A673 (cell line): ENCODE measurements at regions not wholly inside any gene's neighbourhood (a gene's known extent, or its start where the extent isn't known, plus 50 kb on each side); places are given as distances from the start of the nearest gene placed in this dataset.

Experiments used
- EZH2 ChIP-seq: fragments of 200-600 bp; sonication (generic); IDR thresholded peaks from 2 replicates; pipeline ENCODE4 v1.6.1; 2017; ENCODE audit warnings: borderline replicate concordance, low read depth, mild to moderate bottlenecking, mixed read lengths, antibody characterized with exemption, low read length; ENCODE audit not compliant: poor library complexity, severe bottlenecking
- TF ChIP-seq, protein P1 (sequence below): fragments of 300-800, 200-600 bp; sonication (generic); conservative IDR thresholded peaks from 2 replicates; pipeline ENCODE4 v1.5.1; 2017; ENCODE audit warnings: low read depth, mild to moderate bottlenecking, antibody characterized with exemption, low read length, moderate library complexity, mixed read lengths

DNA sequence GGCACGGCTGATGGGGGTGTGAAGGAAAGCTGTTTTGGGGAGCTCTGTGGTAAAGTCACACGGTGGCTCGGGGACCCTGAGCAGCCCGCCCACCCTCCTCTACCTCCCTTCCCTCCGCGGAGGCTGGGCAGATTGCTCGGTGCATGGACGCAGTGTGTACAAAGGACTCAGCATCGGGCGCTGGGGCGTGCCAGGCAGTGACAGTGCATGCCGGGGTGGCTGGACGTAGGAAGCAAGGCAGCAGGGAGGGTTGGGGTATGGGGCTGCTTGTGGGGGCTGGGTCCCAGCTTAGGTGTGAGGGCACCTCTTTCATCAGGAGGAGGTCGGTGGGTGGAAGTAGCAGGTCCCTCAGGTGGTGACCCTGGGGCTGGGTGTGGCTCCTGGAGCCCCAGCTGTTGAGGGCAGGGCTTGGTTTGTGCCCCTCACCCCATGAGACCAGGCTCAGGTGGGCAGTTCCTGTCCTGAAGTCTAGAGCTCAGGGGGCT, 159.9 kb upstream of the GSE1 start:
- TF ChIP-seq, protein P1, sequence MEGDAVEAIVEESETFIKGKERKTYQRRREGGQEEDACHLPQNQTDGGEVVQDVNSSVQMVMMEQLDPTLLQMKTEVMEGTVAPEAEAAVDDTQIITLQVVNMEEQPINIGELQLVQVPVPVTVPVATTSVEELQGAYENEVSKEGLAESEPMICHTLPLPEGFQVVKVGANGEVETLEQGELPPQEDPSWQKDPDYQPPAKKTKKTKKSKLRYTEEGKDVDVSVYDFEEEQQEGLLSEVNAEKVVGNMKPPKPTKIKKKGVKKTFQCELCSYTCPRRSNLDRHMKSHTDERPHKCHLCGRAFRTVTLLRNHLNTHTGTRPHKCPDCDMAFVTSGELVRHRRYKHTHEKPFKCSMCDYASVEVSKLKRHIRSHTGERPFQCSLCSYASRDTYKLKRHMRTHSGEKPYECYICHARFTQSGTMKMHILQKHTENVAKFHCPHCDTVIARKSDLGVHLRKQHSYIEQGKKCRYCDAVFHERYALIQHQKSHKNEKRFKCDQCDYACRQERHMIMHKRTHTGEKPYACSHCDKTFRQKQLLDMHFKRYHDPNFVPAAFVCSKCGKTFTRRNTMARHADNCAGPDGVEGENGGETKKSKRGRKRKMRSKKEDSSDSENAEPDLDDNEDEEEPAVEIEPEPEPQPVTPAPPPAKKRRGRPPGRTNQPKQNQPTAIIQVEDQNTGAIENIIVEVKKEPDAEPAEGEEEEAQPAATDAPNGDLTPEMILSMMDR = no peak
- TF ChIP-seq EZH2 = no peak
